T1000 (cell line): ENCODE measurements at regions not wholly inside any gene's neighbourhood (a gene's known extent, or its start where the extent isn't known, plus 50 kb on each side); places are given as distances from the start of the nearest gene placed in this dataset.
"Not testable (repeated sequence)": the region's sequence is repeated elsewhere in the genome, so short reads cannot be mapped to it uniquely, and the experiment has no call there.

Source experiments
- DNase-seq: peaks from one replicate; lab custom pipeline; 2025; ENCODE audit warnings: mixed read lengths; lab: John Stamatoyannopoulos, UW

GRCh38 chr4:164595751-164596150 is 158.2 kb upstream of the SMIM31 start:
- no peak for DNase-seq

GRCh38 chr4:164596318-164596878 is 157.5 kb upstream of the SMIM31 start:
- DNase-seq, result no peak

DNA sequence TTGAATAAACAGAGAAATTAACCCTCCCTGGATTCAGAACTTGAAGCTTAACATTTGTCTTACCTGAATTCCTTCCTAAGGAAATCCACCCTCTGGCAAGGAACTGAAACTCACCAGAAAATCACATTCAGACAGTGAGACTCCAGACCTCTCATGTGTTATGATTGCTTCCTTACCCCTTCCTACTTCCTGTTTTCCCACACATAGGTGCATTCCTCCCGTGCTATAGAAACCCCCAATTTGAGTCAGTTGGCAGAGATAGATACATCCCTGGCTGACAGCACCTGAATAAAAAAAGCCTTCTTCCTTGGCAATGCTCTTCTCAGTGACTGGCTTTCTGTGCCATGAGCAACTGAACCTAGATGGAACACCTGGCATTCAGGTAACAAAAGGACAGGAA is 157.0 kb upstream of the SMIM31 start:
- no peak for DNase-seq

GRCh38 chr4:164601653-164602052 is 152.3 kb upstream of the SMIM31 start:
- no peak for DNase-seq

GRCh38 chr4:164605791-164606190 is 148.1 kb upstream of the SMIM31 start:
- DNase-seq, result not testable (repeated sequence)

DNA sequence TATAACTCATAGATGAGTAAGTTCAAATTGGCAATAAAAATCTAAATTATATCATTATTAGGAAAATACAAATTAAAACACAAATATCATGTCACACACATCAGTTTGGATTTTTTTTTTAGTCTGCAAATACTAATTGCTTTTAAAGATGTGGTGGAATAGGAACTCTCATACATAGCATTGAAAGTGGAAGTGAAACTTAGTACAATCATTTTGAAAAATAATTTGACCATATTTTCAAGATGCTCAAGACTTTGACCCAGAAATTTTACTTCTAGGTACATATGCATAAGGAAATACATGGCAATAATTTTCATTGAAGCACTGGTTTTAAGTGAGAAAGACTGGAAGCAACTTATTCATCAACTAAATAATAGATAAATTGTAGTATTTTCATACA is 147.5 kb upstream of the SMIM31 start:
- no peak for DNase-seq

DNA sequence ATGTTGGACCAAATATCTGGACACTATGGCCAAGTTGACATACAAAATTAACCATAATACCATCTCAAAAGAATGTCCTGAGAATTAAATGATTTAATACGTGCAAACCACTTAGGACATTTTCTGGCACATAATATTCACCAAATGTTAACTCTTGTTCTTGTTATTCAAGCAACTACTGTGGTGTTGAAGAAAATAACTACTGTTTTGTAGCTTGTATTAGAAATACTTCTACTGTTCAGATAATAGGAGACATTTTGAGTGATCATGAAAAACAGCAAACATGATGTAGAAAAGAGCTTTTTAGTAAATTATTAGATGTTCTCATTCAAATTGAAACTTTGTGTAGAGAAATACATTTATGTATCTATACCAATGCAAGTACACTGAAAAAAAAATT is 140.7 kb upstream of the SMIM31 start:
- DNase-seq, result no peak

GRCh38 chr4:164613792-164614191 is 140.1 kb upstream of the SMIM31 start:
- no peak for DNase-seq

DNA sequence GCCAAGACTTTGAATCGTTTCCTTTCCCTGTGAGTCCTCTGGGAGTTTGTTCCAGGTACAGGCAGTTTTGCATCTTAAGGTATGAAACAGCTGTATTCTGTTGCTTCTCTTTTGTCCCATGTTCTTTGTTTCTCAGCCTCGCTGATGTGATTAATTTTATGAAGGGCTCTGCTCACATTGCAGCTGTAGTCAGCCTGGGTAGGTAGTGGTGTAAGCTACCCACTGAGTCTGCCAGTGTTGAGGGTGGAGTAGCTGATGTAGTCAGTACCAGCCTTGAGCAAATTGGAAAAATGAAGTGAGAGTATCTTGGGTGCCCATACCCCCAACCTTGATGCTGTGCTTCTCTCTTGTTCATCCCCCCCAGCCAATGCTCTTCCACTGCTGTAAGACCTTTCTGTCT is 139.6 kb upstream of the SMIM31 start:
- no peak for DNase-seq

- no peak for DNase-seq
Observed at GRCh38 chr4:164614999-164615398, 138.9 kb upstream of the SMIM31 start.

GRCh38 chr4:164615964-164616363 is 138.0 kb upstream of the SMIM31 start:
- no peak for DNase-seq

- no peak for DNase-seq
Observed at GRCh38 chr4:164616961-164617360, 137.0 kb upstream of the SMIM31 start.

- DNase-seq, result no peak
Observed at GRCh38 chr4:164617426-164617825, 136.5 kb upstream of the SMIM31 start.

- no peak for DNase-seq
Observed at GRCh38 chr4:164617911-164618310, 136.0 kb upstream of the SMIM31 start.

- no peak for DNase-seq
Observed at GRCh38 chr4:164621886-164622521, 131.9 kb upstream of the SMIM31 start.

DNA sequence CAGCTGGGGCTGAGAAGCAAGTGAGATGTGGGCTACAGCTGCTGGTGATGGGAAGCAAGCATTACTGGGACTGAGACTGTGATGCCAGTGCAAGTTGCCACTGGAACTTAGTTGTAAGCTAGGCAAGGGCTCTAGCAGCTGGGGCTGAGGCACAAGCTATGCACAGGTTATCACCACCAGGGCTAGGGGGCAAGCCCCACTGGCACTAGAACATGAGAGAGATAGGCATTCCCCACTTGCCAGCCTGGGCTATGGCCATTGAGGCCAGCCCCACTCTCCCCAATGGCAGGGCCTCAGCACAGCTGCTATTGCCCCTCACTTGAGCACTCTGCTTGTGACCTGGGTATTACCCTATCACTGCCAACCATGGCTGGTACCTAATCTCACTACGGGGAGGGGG is 130.8 kb upstream of the SMIM31 start:
- DNase-seq, result no peak

GRCh38 chr4:164639001-164639400 is 114.9 kb upstream of the SMIM31 start:
- DNase-seq, result no peak

DNA sequence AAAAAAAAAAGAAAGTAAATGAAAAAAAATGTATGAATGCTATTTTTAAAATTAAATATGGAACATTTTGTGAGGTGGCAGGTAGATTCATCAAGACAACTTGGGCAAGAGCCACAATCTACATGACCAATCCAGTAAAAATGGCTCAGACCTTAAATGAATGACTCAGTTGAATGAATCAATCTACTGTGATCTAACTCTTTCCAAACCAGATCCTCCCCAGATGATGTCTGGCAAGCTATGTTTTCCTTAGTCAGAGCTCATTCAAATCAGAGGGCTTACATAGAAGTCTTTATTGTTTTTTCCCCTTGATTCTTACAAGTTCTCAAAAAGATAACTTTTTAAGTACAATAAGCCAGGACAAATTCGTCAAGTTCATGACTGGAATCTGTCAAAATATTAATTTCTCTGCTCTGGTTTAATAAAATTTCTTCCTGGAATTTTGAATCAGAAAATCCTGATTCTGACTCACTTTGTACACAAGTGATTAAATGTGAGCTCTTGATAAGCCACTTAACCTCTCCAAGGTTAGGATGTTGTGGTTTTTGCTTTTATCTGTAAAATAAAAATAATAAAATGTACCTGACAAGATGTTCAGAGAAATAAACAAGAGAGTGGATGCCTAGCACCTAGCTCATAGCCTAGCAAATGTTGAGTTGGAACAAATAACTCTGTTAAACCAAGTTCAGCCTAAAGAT is 105.6 kb upstream of the SMIM31 start:
- no peak for DNase-seq

DNA sequence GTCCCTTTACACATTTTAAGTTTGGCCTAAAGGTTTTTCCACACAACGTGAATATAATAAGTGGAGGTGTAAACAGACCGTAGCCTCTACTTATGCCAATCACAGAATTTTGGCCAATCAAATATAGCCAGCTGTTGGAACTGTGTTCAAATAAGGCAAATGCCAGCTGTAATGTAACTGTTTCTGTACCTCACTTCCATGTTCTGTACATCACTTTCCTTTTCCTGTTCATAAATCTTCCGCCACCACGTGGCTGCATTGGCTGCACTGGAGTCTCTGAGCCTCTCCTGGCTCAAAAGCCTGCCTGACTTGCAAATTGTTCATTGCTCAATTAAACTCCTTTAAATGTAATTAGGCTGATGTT is 105.1 kb upstream of the SMIM31 start:
- no peak for DNase-seq

DNA sequence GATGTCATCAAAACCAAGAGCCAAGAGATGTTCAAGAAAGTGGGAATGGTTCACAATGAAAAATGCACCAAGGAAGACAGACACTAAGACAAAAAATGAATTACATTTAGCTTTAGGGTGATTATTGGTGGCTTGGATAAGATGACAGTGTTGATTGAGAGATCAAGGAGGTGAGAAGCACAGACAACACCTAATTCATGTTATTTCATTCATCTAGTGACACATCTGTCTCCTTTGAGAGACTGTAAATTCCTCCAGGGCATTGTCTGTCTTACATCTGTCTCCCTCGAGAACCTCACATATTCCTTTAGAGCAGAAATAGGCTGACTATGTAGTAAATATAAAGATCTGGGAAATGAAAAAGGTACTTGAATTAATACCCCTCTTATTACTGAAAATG is 94.2 kb upstream of the SMIM31 start:
- DNase-seq, result no peak

DNA sequence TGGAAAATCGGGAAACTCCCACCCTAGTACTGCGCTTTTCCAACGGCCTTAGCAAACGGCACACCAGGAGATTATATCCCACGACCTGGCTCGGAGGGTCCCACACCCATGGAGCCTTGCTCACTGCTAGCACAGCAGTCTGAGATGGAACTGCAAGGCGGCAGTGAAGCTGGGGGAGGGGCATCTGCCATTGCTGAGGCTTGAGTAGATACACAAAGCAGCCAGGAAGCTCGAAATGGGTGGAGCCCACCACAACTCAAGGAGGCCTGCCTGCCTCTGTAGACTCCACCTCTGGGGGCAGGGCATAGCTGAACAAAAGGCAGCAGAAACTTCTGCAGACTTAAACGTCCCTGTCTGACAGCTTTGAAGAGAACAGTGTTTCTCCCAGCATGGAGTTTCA is 77.8 kb upstream of the SMIM31 start:
- DNase-seq, result not testable (repeated sequence)

DNA sequence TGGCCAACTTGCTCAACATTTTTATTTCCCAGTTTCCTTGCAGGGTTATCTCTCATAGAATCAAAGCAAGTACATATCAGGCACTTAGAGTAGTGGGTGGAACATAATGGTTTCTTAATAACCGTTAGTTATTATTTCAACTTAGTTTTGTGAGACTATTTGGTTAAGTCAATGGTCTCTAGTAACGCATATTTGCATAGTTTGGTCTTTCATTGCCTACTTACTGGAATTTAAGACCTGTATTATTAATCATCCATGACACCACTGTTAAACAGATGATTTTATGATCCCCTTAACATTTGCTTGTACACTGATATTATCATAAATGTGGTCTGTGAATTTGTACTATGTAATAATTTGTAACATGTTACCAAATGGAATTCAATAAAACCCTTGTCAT is 70.9 kb upstream of the SMIM31 start:
- no peak for DNase-seq

- no peak for DNase-seq
Observed at GRCh38 chr4:164695650-164696049, 58.3 kb upstream of the SMIM31 start.

- DNase-seq, result no peak
Observed at GRCh38 chr4:164700471-164700870, 53.5 kb upstream of the SMIM31 start.
